Chondrocyte (in vitro differentiated cells): ENCODE measurements at regions not wholly inside any gene's neighbourhood (a gene's known extent, or its start where the extent isn't known, plus 50 kb on each side); places are given as distances from the start of the nearest gene placed in this dataset.

Experiments
- DNase-seq: peaks from one replicate; pipeline ENCODE4 v3.0.0; 2021; ENCODE audit warnings: mixed read lengths, low spot score
- H3K27ac Mint-ChIP-seq: one replicate; pipeline ENCODE4 v1.8.0; 2021; ENCODE audit warnings: mild to moderate bottlenecking, moderate library complexity, mixed read lengths; ENCODE audit not compliant: unreplicated experiment
- H3K27me3 Mint-ChIP-seq: 2 replicates; pipeline ENCODE4 v1.8.0; 2021; ENCODE audit warnings: low read depth, mixed read lengths
- H3K36me3 Mint-ChIP-seq: 2 replicates; pipeline ENCODE4 v1.8.0; 2021; ENCODE audit warnings: low read depth, mixed read lengths
- H3K4me1 Mint-ChIP-seq: 2 replicates; pipeline ENCODE4 v1.8.0; 2021; ENCODE audit warnings: low read depth, mild to moderate bottlenecking, mixed read lengths
- H3K4me3 Mint-ChIP-seq: one replicate; pipeline ENCODE4 v1.8.0; 2021; ENCODE audit warnings: mild to moderate bottlenecking, moderate library complexity, mixed read lengths; ENCODE audit not compliant: unreplicated experiment
- H3K9me3 Mint-ChIP-seq: 2 replicates; pipeline ENCODE4 v1.8.0; 2021; ENCODE audit warnings: low read depth, mixed read lengths
- TF ChIP-seq, protein P1 (sequence below): fragments of 200-600 bp; sonication (generic); IDR thresholded peaks from 2 replicates; pipeline ENCODE4 v1.5.0; 2021; ENCODE audit warnings: antibody characterized with exemption, mild to moderate bottlenecking, moderate library complexity

DNA sequence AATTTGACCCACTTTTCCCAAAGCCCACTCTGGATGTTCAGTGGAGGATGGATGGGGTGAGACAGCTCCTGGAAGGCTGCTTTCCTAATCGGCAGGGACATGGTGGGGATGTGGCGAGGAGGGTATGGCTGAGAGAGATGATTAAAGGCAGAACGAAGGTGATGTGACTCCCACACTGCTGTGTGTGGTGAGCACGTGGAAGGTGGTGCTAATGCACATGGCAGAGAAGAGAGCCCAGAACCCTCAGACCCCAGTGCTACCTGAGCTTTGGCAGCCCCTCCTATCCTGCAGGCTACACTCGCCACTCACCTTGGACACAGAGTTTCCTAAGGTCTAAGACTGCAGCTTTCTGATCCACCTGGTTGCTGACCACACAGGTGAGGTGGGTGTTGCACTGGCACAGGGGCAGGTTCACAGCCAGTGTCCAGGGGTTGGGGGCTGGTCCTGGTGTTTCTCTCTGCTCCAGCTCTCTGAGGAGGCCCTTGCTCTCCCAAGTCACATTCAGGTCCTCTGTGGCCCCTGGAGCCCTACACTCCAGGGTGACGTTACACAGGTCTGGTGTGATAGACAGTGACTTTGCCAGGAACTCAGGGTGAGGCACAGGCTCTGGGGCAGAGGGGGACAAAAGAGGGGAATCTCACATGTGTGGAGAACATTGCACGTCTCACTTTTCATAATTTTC, 151.4 kb upstream of the ETV3 start:
- no peak for DNase-seq
- Mint-ChIP-seq H3K27me3 (peaks cover 33% of the 10 kb centered on the region), H3K27ac (no peak overlapping the region)

GRCh38 chr1:157288996-157289395, 150.8 kb upstream of the ETV3 start:
- no peak overlapping the region for H3K4me3 Mint-ChIP-seq
- H3K36me3 Mint-ChIP-seq = peaks cover 2% of the 10 kb centered on the region
- H3K27ac Mint-ChIP-seq = no peak overlapping the region
- TF ChIP-seq, protein P1, sequence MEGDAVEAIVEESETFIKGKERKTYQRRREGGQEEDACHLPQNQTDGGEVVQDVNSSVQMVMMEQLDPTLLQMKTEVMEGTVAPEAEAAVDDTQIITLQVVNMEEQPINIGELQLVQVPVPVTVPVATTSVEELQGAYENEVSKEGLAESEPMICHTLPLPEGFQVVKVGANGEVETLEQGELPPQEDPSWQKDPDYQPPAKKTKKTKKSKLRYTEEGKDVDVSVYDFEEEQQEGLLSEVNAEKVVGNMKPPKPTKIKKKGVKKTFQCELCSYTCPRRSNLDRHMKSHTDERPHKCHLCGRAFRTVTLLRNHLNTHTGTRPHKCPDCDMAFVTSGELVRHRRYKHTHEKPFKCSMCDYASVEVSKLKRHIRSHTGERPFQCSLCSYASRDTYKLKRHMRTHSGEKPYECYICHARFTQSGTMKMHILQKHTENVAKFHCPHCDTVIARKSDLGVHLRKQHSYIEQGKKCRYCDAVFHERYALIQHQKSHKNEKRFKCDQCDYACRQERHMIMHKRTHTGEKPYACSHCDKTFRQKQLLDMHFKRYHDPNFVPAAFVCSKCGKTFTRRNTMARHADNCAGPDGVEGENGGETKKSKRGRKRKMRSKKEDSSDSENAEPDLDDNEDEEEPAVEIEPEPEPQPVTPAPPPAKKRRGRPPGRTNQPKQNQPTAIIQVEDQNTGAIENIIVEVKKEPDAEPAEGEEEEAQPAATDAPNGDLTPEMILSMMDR = no peak
- H3K27me3 Mint-ChIP-seq = peaks cover 33% of the 10 kb centered on the region
- no peaks in the 10 kb centered on the region for H3K4me1 Mint-ChIP-seq
- DNase-seq = no peak
- no peaks in the 10 kb centered on the region for H3K9me3 Mint-ChIP-seq

More for the DNA sequence above, 151.4 kb upstream of the ETV3 start:
- H3K4me1 Mint-ChIP-seq = no peaks in the 10 kb centered on the region
- no peak overlapping the region for H3K4me3 Mint-ChIP-seq
- peaks cover 2% of the 10 kb centered on the region for H3K36me3 Mint-ChIP-seq
- TF ChIP-seq, protein P1 = no peak
- no peaks in the 10 kb centered on the region for H3K9me3 Mint-ChIP-seq

GRCh38 chr1:157288492-157288891, 150.3 kb upstream of the ETV3 start:
- no peak overlapping the region for H3K27ac Mint-ChIP-seq
- H3K36me3 Mint-ChIP-seq = peaks cover 2% of the 10 kb centered on the region
- no peaks in the 10 kb centered on the region for H3K4me1 Mint-ChIP-seq
- no peak for DNase-seq
- H3K4me3 Mint-ChIP-seq = no peak overlapping the region
- no peaks in the 10 kb centered on the region for H3K9me3 Mint-ChIP-seq
- TF ChIP-seq, protein P1 = no peak
- H3K27me3 Mint-ChIP-seq = peaks cover 35% of the 10 kb centered on the region

DNA sequence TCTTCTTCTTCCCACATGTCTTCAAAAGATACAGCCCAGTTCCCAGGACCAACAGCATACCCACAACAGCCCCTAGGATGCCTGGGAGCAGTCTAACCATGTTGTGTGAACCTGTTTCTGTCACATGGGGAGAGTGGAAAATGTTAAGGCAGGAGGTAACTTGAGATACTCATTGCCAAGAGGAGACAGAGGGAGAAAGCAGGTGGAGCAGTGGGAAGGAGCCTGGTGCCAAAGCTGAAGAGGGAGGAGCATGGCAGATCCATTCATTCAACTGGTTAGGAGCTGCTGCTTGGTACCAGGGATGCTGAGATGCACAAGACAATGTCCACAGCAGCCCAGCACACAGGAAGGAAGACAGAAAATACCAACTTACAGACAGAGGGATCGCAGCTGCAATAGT, 149.8 kb upstream of the ETV3 start:
- Mint-ChIP-seq H3K27ac (no peak overlapping the region), H3K36me3 (peaks cover 2% of the 10 kb centered on the region), H3K4me1 (no peaks in the 10 kb centered on the region), H3K4me3 (no peak overlapping the region), H3K9me3 (no peaks in the 10 kb centered on the region), H3K27me3 (peaks cover 37% of the 10 kb centered on the region)
- DNase-seq = no peak
- TF ChIP-seq, protein P1 = no peak

- DNase-seq = no peak
- Mint-ChIP-seq H3K36me3 (peaks cover 2% of the 10 kb centered on the region), H3K4me1 (no peaks in the 10 kb centered on the region), H3K27ac (no peak overlapping the region), H3K9me3 (no peaks in the 10 kb centered on the region), H3K27me3 (peaks cover 42% of the 10 kb centered on the region), H3K4me3 (no peak overlapping the region)
- TF ChIP-seq, protein P1 = no peak
Measured at GRCh38 chr1:157287462-157287861, 149.3 kb upstream of the ETV3 start.
